HEK293 (cell line): ENCODE measurements at regions not wholly inside any gene's neighbourhood (a gene's known extent, or its start where the extent isn't known, plus 50 kb on each side); places are given as distances from the start of the nearest gene placed in this dataset.

Experiments
- KLF16 ChIP-seq: fragments of 450-650 bp; formaldehyde crosslinking; IDR thresholded peaks from 2 replicates; pipeline ENCODE4 v1.5.1; 2017; ENCODE audit warnings: missing biosample characterization, missing genetic modification characterization
- YY1 ChIP-seq: fragments of 450-650 bp; formaldehyde crosslinking; IDR thresholded peaks from 2 replicates; pipeline ENCODE4 v1.5.1; 2018; ENCODE audit warnings: missing biosample characterization, missing genetic modification characterization
- ZFHX2 ChIP-seq: fragments of 450-650 bp; formaldehyde crosslinking; conservative IDR thresholded peaks from 2 replicates; pipeline ENCODE4 v1.5.1; 2016; ENCODE audit warnings: missing biosample characterization, missing genetic modification characterization
- ZIC2 ChIP-seq: fragments of 450-650 bp; formaldehyde crosslinking; IDR thresholded peaks from 2 replicates; pipeline ENCODE4 v1.5.1; 2016; ENCODE audit warnings: missing biosample characterization, missing genetic modification characterization
- ZNF112 ChIP-seq: fragments of 450-650 bp; formaldehyde crosslinking; IDR thresholded peaks from 2 replicates; pipeline ENCODE4 v1.5.0; 2017; ENCODE audit warnings: missing biosample characterization, missing genetic modification characterization
- ZNF510 ChIP-seq: fragments of 450-650 bp; formaldehyde crosslinking; IDR thresholded peaks from 2 replicates; pipeline ENCODE4 v1.5.1; 2018; ENCODE audit warnings: mild to moderate bottlenecking, missing genetic modification characterization, missing biosample characterization; ENCODE audit not compliant: insufficient replicate concordance
- ZNF530 ChIP-seq: fragments of 450-650 bp; formaldehyde crosslinking; IDR thresholded peaks from 2 replicates; pipeline ENCODE4 v1.5.1; 2016; ENCODE audit warnings: low read depth, missing biosample characterization, missing genetic modification characterization
- ZNF658 ChIP-seq: fragments of 450-650 bp; formaldehyde crosslinking; IDR thresholded peaks from 2 replicates; pipeline ENCODE4; 2016; ENCODE audit warnings: missing biosample characterization, missing genetic modification characterization
- ZNF660 ChIP-seq: fragments of 450-650 bp; IDR thresholded peaks from 2 replicates; pipeline ENCODE4 v1.5.1; 2018; ENCODE audit warnings: missing biosample characterization, mild to moderate bottlenecking, missing genetic modification characterization
- ZNF701 ChIP-seq: fragments of 450-650 bp; formaldehyde crosslinking; IDR thresholded peaks from 2 replicates; pipeline ENCODE4 v1.5.1; 2016; ENCODE audit warnings: missing biosample characterization, missing genetic modification characterization
- ZSCAN5A ChIP-seq: fragments of 450-650 bp; formaldehyde crosslinking; IDR thresholded peaks from 2 replicates; pipeline ENCODE4 v1.5.1; 2016; ENCODE audit warnings: missing biosample characterization, missing genetic modification characterization
- TF ChIP-seq, protein P1 (sequence below): fragments of 450-650 bp; formaldehyde crosslinking; IDR thresholded peaks from 2 replicates; pipeline ENCODE4 v1.5.1; 2016; ENCODE audit warnings: missing biosample characterization, missing genetic modification characterization

GRCh38 chr5:175282611-175283225, 161.3 kb downstream of the DRD1 start:
- TF ChIP-seq ZSCAN5A (tag by site-specific recombination) (no peak), ZNF701 (no peak), ZNF510 (tag by site-specific recombination) (no peak), ZNF530 (tag by site-specific recombination) (no peak), ZNF660 (tag by site-specific recombination) (no peak), KLF16 (tag by site-specific recombination) (no peak), ZNF658 (tag by site-specific recombination) (no peak), ZIC2 (no peak), ZFHX2 (tag by site-specific recombination) (no peak), ZNF112 (no peak), YY1 (tag by site-specific recombination) (no peak)
- TF ChIP-seq, protein P1, sequence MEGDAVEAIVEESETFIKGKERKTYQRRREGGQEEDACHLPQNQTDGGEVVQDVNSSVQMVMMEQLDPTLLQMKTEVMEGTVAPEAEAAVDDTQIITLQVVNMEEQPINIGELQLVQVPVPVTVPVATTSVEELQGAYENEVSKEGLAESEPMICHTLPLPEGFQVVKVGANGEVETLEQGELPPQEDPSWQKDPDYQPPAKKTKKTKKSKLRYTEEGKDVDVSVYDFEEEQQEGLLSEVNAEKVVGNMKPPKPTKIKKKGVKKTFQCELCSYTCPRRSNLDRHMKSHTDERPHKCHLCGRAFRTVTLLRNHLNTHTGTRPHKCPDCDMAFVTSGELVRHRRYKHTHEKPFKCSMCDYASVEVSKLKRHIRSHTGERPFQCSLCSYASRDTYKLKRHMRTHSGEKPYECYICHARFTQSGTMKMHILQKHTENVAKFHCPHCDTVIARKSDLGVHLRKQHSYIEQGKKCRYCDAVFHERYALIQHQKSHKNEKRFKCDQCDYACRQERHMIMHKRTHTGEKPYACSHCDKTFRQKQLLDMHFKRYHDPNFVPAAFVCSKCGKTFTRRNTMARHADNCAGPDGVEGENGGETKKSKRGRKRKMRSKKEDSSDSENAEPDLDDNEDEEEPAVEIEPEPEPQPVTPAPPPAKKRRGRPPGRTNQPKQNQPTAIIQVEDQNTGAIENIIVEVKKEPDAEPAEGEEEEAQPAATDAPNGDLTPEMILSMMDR (tag by site-specific recombination), result no peak
